GM21717 (cell line): ENCODE measurements at regions not wholly inside any gene's neighbourhood (a gene's known extent, or its start where the extent isn't known, plus 50 kb on each side); places are given as distances from the start of the nearest gene placed in this dataset.
A peak's percentile ranks its signal among the peaks of the same experiment; 100 is the strongest.

Experiments used
- ATAC-seq: cut with Tn5 transposase; IDR thresholded peaks from one replicate; pipeline ENCODE4 v1.9.1; 2021; ENCODE audit warnings: mild to moderate bottlenecking, moderate library complexity; ENCODE audit not compliant: unreplicated experiment

GRCh38 chr2:228658998-228659397, 477.5 kb upstream of the SPHKAP start:
- no peak for ATAC-seq

GRCh38 chr2:228657807-228658402, 476.4 kb upstream of the SPHKAP start:
- ATAC-seq = no peak

- ATAC-seq = no peak
Observed at GRCh38 chr2:228655331-228655730, 473.8 kb upstream of the SPHKAP start.

GRCh38 chr2:228654707-228655106, 473.2 kb upstream of the SPHKAP start:
- no peak for ATAC-seq

- ATAC-seq = no peak
Observed at GRCh38 chr2:228653884-228654283, 472.4 kb upstream of the SPHKAP start.

GRCh38 chr2:228652366-228652765, 470.9 kb upstream of the SPHKAP start:
- ATAC-seq = no peak

- no peak for ATAC-seq
Observed at GRCh38 chr2:228649876-228650275, 468.4 kb upstream of the SPHKAP start.

- ATAC-seq = no peak
Observed at GRCh38 chr2:228649447-228649846, 468.0 kb upstream of the SPHKAP start.

GRCh38 chr2:228648541-228648940, 467.1 kb upstream of the SPHKAP start:
- no peak for ATAC-seq

- ATAC-seq = no peak
Observed at GRCh38 chr2:228646061-228646460, 464.6 kb upstream of the SPHKAP start.

GRCh38 chr2:228644199-228644598, 462.7 kb upstream of the SPHKAP start:
- ATAC-seq = no peak

- no peak for ATAC-seq
Observed at GRCh38 chr2:228642861-228643260, 461.4 kb upstream of the SPHKAP start.

GRCh38 chr2:228630786-228631185, 449.3 kb upstream of the SPHKAP start:
- ATAC-seq = no peak

- ATAC-seq = no peak
Observed at GRCh38 chr2:228629251-228629650, 447.8 kb upstream of the SPHKAP start.

GRCh38 chr2:228628682-228629081, 447.2 kb upstream of the SPHKAP start:
- ATAC-seq = no peak

GRCh38 chr2:228627510-228627909, 446.0 kb upstream of the SPHKAP start:
- no peak for ATAC-seq

- no peak for ATAC-seq
Observed at GRCh38 chr2:228625481-228625880, 444.0 kb upstream of the SPHKAP start.

GRCh38 chr2:228624733-228625132, 443.2 kb upstream of the SPHKAP start:
- no peak for ATAC-seq

- no peak for ATAC-seq
Observed at GRCh38 chr2:228615496-228615895, 434.0 kb upstream of the SPHKAP start.

- no peak for ATAC-seq
Observed at GRCh38 chr2:228614741-228615140, 433.3 kb upstream of the SPHKAP start.

- ATAC-seq = peak; percentile 81
Observed at GRCh38 chr2:228613133-228613850, 431.8 kb upstream of the SPHKAP start.

GRCh38 chr2:228611171-228611570, 429.7 kb upstream of the SPHKAP start:
- no peak for ATAC-seq

- no peak for ATAC-seq
Observed at GRCh38 chr2:228602288-228602687, 420.8 kb upstream of the SPHKAP start.
